ENCODE measurements at regions not wholly inside any gene's neighbourhood (a gene's known extent, or its start where the extent isn't known, plus 50 kb on each side); places are given as distances from the start of the nearest gene placed in this dataset.
"Not testable (repeated sequence)": the region's sequence is repeated elsewhere in the genome, so short reads cannot be mapped to it uniquely, and the experiment has no call there.

GRCh38 chr4:27973056-27973455, 1112.4 kb downstream of the STIM2 start:
- DNase-seq: no peak
- Mint-ChIP-seq H3K4me1 (no peaks in the 10 kb centered on the region), H3K27ac (no peak overlapping the region), H3K27me3 (no peaks in the 10 kb centered on the region), H3K4me3 (no peak overlapping the region), H3K36me3 (ENCODE audit: low read depth) (no peaks in the 10 kb centered on the region)
- ATAC-seq: no peak
- no peaks in the 10 kb centered on the region for H3K9me3 ChIP-seq (ENCODE audit: control insufficient read depth, low read length, poor library complexity, severe bottlenecking)

GRCh38 chr4:27973700-27974099, 1113.1 kb downstream of the STIM2 start:
- DNase-seq: no peak
- Mint-ChIP-seq H3K4me3 (no peak overlapping the region), H3K36me3 (ENCODE audit: low read depth) (no peaks in the 10 kb centered on the region), H3K27me3 (no peaks in the 10 kb centered on the region), H3K27ac (no peak overlapping the region), H3K4me1 (no peaks in the 10 kb centered on the region)
- no peak for ATAC-seq
- no peaks in the 10 kb centered on the region for H3K9me3 ChIP-seq (ENCODE audit: control insufficient read depth, low read length, poor library complexity, severe bottlenecking)

- H3K9me3 ChIP-seq (ENCODE audit: control insufficient read depth, low read length, poor library complexity, severe bottlenecking): no peaks in the 10 kb centered on the region
- Mint-ChIP-seq H3K36me3 (ENCODE audit: low read depth) (no peaks in the 10 kb centered on the region), H3K27me3 (no peaks in the 10 kb centered on the region), H3K4me1 (no peaks in the 10 kb centered on the region), H3K27ac (no peak overlapping the region), H3K4me3 (no peak overlapping the region)
- DNase-seq: no peak
- ATAC-seq: no peak
Observed at GRCh38 chr4:27974339-27974738, 1113.7 kb downstream of the STIM2 start.

GRCh38 chr4:27974881-27975280, 1114.2 kb downstream of the STIM2 start:
- not testable (repeated sequence) for H3K27me3 Mint-ChIP-seq; DNase-seq; H3K4me1 Mint-ChIP-seq; H3K4me3 Mint-ChIP-seq; H3K27ac Mint-ChIP-seq; ATAC-seq; H3K9me3 ChIP-seq (ENCODE audit: control insufficient read depth, low read length, poor library complexity, severe bottlenecking); H3K36me3 Mint-ChIP-seq (ENCODE audit: low read depth)

- H3K36me3 Mint-ChIP-seq (ENCODE audit: low read depth); H3K4me3 Mint-ChIP-seq; H3K4me1 Mint-ChIP-seq; H3K27me3 Mint-ChIP-seq; H3K27ac Mint-ChIP-seq; ATAC-seq; H3K9me3 ChIP-seq (ENCODE audit: control insufficient read depth, low read length, poor library complexity, severe bottlenecking); DNase-seq: not testable (repeated sequence)
Observed at GRCh38 chr4:27978427-27979109, 1117.9 kb downstream of the STIM2 start.

GRCh38 chr4:27985522-27985921, 1124.9 kb downstream of the STIM2 start:
- H3K9me3 ChIP-seq (ENCODE audit: control insufficient read depth, low read length, poor library complexity, severe bottlenecking): no peaks in the 10 kb centered on the region
- Mint-ChIP-seq H3K4me1 (no peaks in the 10 kb centered on the region), H3K27ac (no peak overlapping the region), H3K27me3 (no peaks in the 10 kb centered on the region), H3K4me3 (no peak overlapping the region), H3K36me3 (ENCODE audit: low read depth) (no peaks in the 10 kb centered on the region)
- DNase-seq (no peak), ATAC-seq (no peak)

GRCh38 chr4:27986476-27986875, 1125.8 kb downstream of the STIM2 start:
- no peaks in the 10 kb centered on the region for H3K9me3 ChIP-seq (ENCODE audit: control insufficient read depth, low read length, poor library complexity, severe bottlenecking)
- no peak for DNase-seq
- H3K27ac Mint-ChIP-seq: no peak overlapping the region
- H3K4me3 Mint-ChIP-seq: no peak overlapping the region
- H3K36me3 Mint-ChIP-seq (ENCODE audit: low read depth): no peaks in the 10 kb centered on the region
- no peaks in the 10 kb centered on the region for H3K4me1 Mint-ChIP-seq
- no peak for ATAC-seq
- no peaks in the 10 kb centered on the region for H3K27me3 Mint-ChIP-seq

- no peaks in the 10 kb centered on the region for H3K36me3 Mint-ChIP-seq (ENCODE audit: low read depth)
- H3K4me3 Mint-ChIP-seq: no peak overlapping the region
- DNase-seq (no peak), ATAC-seq (no peak)
- H3K27me3 Mint-ChIP-seq: no peaks in the 10 kb centered on the region
- H3K27ac Mint-ChIP-seq: no peak overlapping the region
- no peaks in the 10 kb centered on the region for H3K9me3 ChIP-seq (ENCODE audit: control insufficient read depth, low read length, poor library complexity, severe bottlenecking)
- H3K4me1 Mint-ChIP-seq: no peaks in the 10 kb centered on the region
Observed at GRCh38 chr4:28001698-28002097, 1141.1 kb downstream of the STIM2 start.

GRCh38 chr4:28004520-28004919, 1143.9 kb downstream of the STIM2 start:
- H3K9me3 ChIP-seq (ENCODE audit: control insufficient read depth, low read length, poor library complexity, severe bottlenecking): no peaks in the 10 kb centered on the region
- H3K4me1 Mint-ChIP-seq: no peaks in the 10 kb centered on the region
- no peaks in the 10 kb centered on the region for H3K27me3 Mint-ChIP-seq
- ATAC-seq (no peak), DNase-seq (no peak)
- H3K4me3 Mint-ChIP-seq: no peak overlapping the region
- no peaks in the 10 kb centered on the region for H3K36me3 Mint-ChIP-seq (ENCODE audit: low read depth)
- no peak overlapping the region for H3K27ac Mint-ChIP-seq

GRCh38 chr4:28006021-28006420, 1145.4 kb downstream of the STIM2 start:
- H3K9me3 ChIP-seq (ENCODE audit: control insufficient read depth, low read length, poor library complexity, severe bottlenecking): no peaks in the 10 kb centered on the region
- Mint-ChIP-seq H3K36me3 (ENCODE audit: low read depth) (no peaks in the 10 kb centered on the region), H3K27ac (no peak overlapping the region), H3K4me1 (no peaks in the 10 kb centered on the region), H3K27me3 (no peaks in the 10 kb centered on the region), H3K4me3 (no peak overlapping the region)
- ATAC-seq: no peak
- no peak for DNase-seq

- H3K27me3 Mint-ChIP-seq: no peaks in the 10 kb centered on the region
- H3K27ac Mint-ChIP-seq: no peak overlapping the region
- ATAC-seq (no peak), DNase-seq (no peak)
- H3K4me1 Mint-ChIP-seq: no peaks in the 10 kb centered on the region
- no peak overlapping the region for H3K4me3 Mint-ChIP-seq
- no peaks in the 10 kb centered on the region for H3K9me3 ChIP-seq (ENCODE audit: control insufficient read depth, low read length, poor library complexity, severe bottlenecking)
- H3K36me3 Mint-ChIP-seq (ENCODE audit: low read depth): no peaks in the 10 kb centered on the region
Observed at GRCh38 chr4:28007693-28008092, 1147.1 kb downstream of the STIM2 start.

GRCh38 chr4:28009541-28009940, 1148.9 kb downstream of the STIM2 start:
- ATAC-seq (no peak), DNase-seq (no peak)
- H3K9me3 ChIP-seq (ENCODE audit: control insufficient read depth, low read length, poor library complexity, severe bottlenecking): peaks cover 1% of the 10 kb centered on the region
- Mint-ChIP-seq H3K27ac (no peak overlapping the region), H3K36me3 (ENCODE audit: low read depth) (no peaks in the 10 kb centered on the region), H3K4me3 (no peak overlapping the region), H3K27me3 (no peaks in the 10 kb centered on the region), H3K4me1 (no peaks in the 10 kb centered on the region)

GRCh38 chr4:28010577-28011240, 1150.1 kb downstream of the STIM2 start:
- H3K9me3 ChIP-seq (ENCODE audit: control insufficient read depth, low read length, poor library complexity, severe bottlenecking): peaks cover 4% of the 10 kb centered on the region
- ATAC-seq (no peak), DNase-seq (no peak)
- H3K36me3 Mint-ChIP-seq (ENCODE audit: low read depth): no peaks in the 10 kb centered on the region
- H3K4me3 Mint-ChIP-seq: no peak overlapping the region
- no peaks in the 10 kb centered on the region for H3K27me3 Mint-ChIP-seq
- H3K4me1 Mint-ChIP-seq: no peaks in the 10 kb centered on the region
- no peak overlapping the region for H3K27ac Mint-ChIP-seq

GRCh38 chr4:28014469-28014868, 1153.8 kb downstream of the STIM2 start:
- ATAC-seq (no peak), DNase-seq (no peak)
- Mint-ChIP-seq H3K27me3 (no peaks in the 10 kb centered on the region), H3K36me3 (ENCODE audit: low read depth) (no peaks in the 10 kb centered on the region), H3K27ac (no peak overlapping the region), H3K4me3 (no peak overlapping the region), H3K4me1 (no peaks in the 10 kb centered on the region)
- H3K9me3 ChIP-seq (ENCODE audit: control insufficient read depth, low read length, poor library complexity, severe bottlenecking): peaks cover 4% of the 10 kb centered on the region

Measured in T-helper 17 cell (primary cell).